B cell (primary cell): ENCODE measurements at regions not wholly inside any gene's neighbourhood (a gene's known extent, or its start where the extent isn't known, plus 50 kb on each side); places are given as distances from the start of the nearest gene placed in this dataset.

Experiments
- ATAC-seq: fragments of 200-7000 bp; cut with Tn5 transposase; one replicate; pipeline ENCODE4 v1.10.0; 2021; ENCODE audit warnings: low read depth, mild to moderate bottlenecking, moderate number of reproducible peaks, moderate library complexity
- CTCF ChIA-PET: fragments of 350-600 bp; sonication (Branson Sonifier 250); formaldehyde crosslinking; loops from one replicate; lab custom pipeline; 2021; ENCODE audit warnings: antibody characterized with exemption, inconsistent platforms; lab: Charles Lee
- POLR2A ChIA-PET: fragments of 350-600 bp; sonication (Branson Sonifier 250); formaldehyde crosslinking; loops from one replicate; lab custom pipeline; 2021; ENCODE audit warnings: antibody characterized with exemption; lab: Charles Lee
- DNase-seq: peaks from one replicate; pipeline ENCODE4 v3.0.0; 2013
- H2AFZ ChIP-seq: 2 replicates; pipeline ENCODE4 v1.6.1; 2012; ENCODE audit warnings: mild to moderate bottlenecking, low read depth, low read length; ENCODE audit not compliant: insufficient read depth, poor library complexity, severe bottlenecking
- H3K27ac ChIP-seq, 2 donors: 1 replicate in 1 of 2; 2 replicates in 1 of 2; pipeline ENCODE4 v1.5.1; 2012 to 2013; ENCODE audit warnings: low read length in 2 of 2, mild to moderate bottlenecking in 2 of 2, moderate library complexity in 1 of 2
- H3K27me3 ChIP-seq, 4 experiments: fragments of 200-600 bp in 1 of 4; sonication (generic) in 1 of 4; replicated peaks in 1 of 4; 1 replicate in 2 of 4; 2 replicates in 2 of 4; pipeline versions ENCODE4 v1.6.1 to v1.7.0; 2013 to 2016; ENCODE audit warnings: low read length in 3 of 4, mild to moderate bottlenecking in 2 of 4, mixed read lengths in 1 of 4, moderate library complexity in 1 of 4; ENCODE audit not compliant: insufficient read depth in 4 of 4, control insufficient read depth in 3 of 4; ENCODE audit errors: control extremely low read depth in 1 of 4
- H3K36me3 ChIP-seq, 2 experiments: replicated peaks in 1 of 2; 1 replicate in 1 of 2; 2 replicates in 1 of 2; pipeline versions ENCODE4 v1.6.1 to v1.7.1; 2013; ENCODE audit warnings: low read length in 1 of 2; ENCODE audit not compliant: insufficient read depth in 2 of 2, control insufficient read depth in 1 of 2; ENCODE audit errors: control extremely low read depth in 1 of 2, extremely low read depth in 1 of 2
- H3K4me1 ChIP-seq, 2 donors: fragments of 200-600 bp in 1 of 2; sonication (generic) in 1 of 2; 1 replicate in 1 of 2; 2 replicates in 1 of 2; pipeline versions ENCODE4 v1.5.1 to v1.6.1; 2013 to 2017; ENCODE audit warnings: low read length in 2 of 2; ENCODE audit not compliant: control insufficient read depth in 2 of 2, insufficient read depth in 2 of 2
- H3K4me2 ChIP-seq: replicated peaks from 2 replicates; pipeline ENCODE3; 2012; ENCODE audit warnings: mild to moderate bottlenecking, low read depth, low read length; ENCODE audit not compliant: poor library complexity, severe bottlenecking
- H3K4me3 ChIP-seq, 5 experiments: fragments of 200-600 bp in 1 of 5; sonication (generic) in 1 of 5; 1 replicate in 3 of 5; 2 replicates in 2 of 5; pipeline versions ENCODE4 v1.5.1 to v1.7.0; 2011 to 2016; ENCODE audit warnings: low read length in 4 of 5, mild to moderate bottlenecking in 4 of 5, low read depth in 2 of 5, control low read depth in 1 of 5, moderate library complexity in 1 of 5; ENCODE audit not compliant: insufficient read depth in 1 of 5; ENCODE audit errors: control extremely low read depth in 1 of 5, extremely low read depth in 1 of 5
- H3K79me2 ChIP-seq: fragments of 200-600 bp; sonication (generic); one replicate; pipeline ENCODE4 v1.6.0; 2016; ENCODE audit warnings: low read length; ENCODE audit not compliant: control insufficient read depth, insufficient read depth
- H3K9ac ChIP-seq: fragments of 200-600 bp; sonication (generic); 2 replicates; pipeline ENCODE4 v1.6.1; 2017; ENCODE audit warnings: mild to moderate bottlenecking, low read length, moderate library complexity
- H3K9me3 ChIP-seq, 3 donors: one replicate each; pipeline versions ENCODE4 v1.6.1 to v1.7.1; 2013; ENCODE audit warnings: low read length in 2 of 3; ENCODE audit not compliant: control insufficient read depth in 2 of 3, insufficient read depth in 1 of 3; ENCODE audit errors: control extremely low read depth in 1 of 3
- H4K20me1 ChIP-seq: 2 replicates; pipeline ENCODE4 v1.6.0; 2012; ENCODE audit warnings: mild to moderate bottlenecking, low read length; ENCODE audit not compliant: insufficient read depth, control insufficient read depth, poor library complexity, severe bottlenecking
- H3K27ac Mint-ChIP-seq: one replicate; pipeline ENCODE4 v1.8.0; 2021; ENCODE audit warnings: mixed read lengths
- H3K27me3 Mint-ChIP-seq: one replicate; pipeline ENCODE4 v1.8.0; 2021; ENCODE audit warnings: mixed read lengths
- H3K4me1 Mint-ChIP-seq: one replicate; pipeline ENCODE4 v1.8.0; 2021; ENCODE audit warnings: mixed read lengths
- H3K4me3 Mint-ChIP-seq: one replicate; pipeline ENCODE4 v1.8.0; 2021; ENCODE audit warnings: mixed read lengths
- H3K9me3 Mint-ChIP-seq: one replicate; pipeline ENCODE4 v1.8.0; 2022; ENCODE audit warnings: mixed read lengths; ENCODE audit not compliant: insufficient read depth
- EZH2 ChIP-seq: IDR thresholded peaks from 2 replicates; pipeline ENCODE4 v1.6.1; 2012; ENCODE audit warnings: borderline replicate concordance, low read depth, mild to moderate bottlenecking, moderate library complexity, low read length; ENCODE audit not compliant: insufficient read depth, poor library complexity, severe bottlenecking
- WGBS: methylation state at CpG from one replicate; pipeline ENCODE4 v1.1.5; 2013; ENCODE audit warnings: missing lambda C conversion rate; ENCODE audit not compliant: insufficient coverage; 5-methylcytosine and 5-hydroxymethylcytosine counted together
- intact Hi-C: fragments of 100-400 bp; cut with micrococcal nuclease; formaldehyde crosslinking; loops from one replicate; pipeline ENCODE4 v1.10.0; 2022
- TF ChIP-seq, protein P1 (sequence below): fragments of 200-600 bp; IDR thresholded peaks from one replicate; pipeline ENCODE4 v1.8.0; 2022; ENCODE audit warnings: antibody characterized with exemption, mild to moderate bottlenecking

DNA sequence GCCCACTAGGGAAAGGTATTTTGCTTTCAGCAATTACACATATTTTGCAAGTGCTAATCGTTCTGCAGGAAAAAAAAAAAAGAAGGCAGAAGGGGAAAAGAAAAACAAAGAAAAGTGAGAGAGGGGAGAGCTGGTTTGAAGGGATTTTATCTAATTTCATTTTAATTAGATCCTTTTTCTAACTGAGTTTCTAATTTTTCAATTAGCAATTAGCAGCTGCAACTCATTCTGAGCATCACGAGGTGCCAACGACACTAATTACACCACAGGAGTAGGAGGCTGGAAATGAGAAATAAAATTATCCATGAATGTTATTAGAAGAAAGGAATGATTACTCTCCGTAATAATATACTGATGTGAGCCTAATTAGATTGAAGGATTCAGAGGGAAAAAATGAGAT is 481.0 kb upstream of the CAMK1G start:
- Histone ChIP-seq H2AFZ (no peak overlapping the region), H3K9me3 (peaks cover 0 to 4% (median 0%) of the 10 kb centered on the region in 3 donors), H3K4me1 (no peaks in the 10 kb centered on the region), H3K79me2 (no peaks in the 10 kb centered on the region), H3K9ac (no peak overlapping the region), H3K27me3 (no peaks in the 10 kb centered on the region), H3K36me3 (no peaks in the 10 kb centered on the region), H3K27ac (no peak overlapping the region), H3K4me3 (no peak overlapping the region), H3K4me2 (no peak overlapping the region), H4K20me1 (no peaks in the 10 kb centered on the region)
- TF ChIP-seq, protein P1, sequence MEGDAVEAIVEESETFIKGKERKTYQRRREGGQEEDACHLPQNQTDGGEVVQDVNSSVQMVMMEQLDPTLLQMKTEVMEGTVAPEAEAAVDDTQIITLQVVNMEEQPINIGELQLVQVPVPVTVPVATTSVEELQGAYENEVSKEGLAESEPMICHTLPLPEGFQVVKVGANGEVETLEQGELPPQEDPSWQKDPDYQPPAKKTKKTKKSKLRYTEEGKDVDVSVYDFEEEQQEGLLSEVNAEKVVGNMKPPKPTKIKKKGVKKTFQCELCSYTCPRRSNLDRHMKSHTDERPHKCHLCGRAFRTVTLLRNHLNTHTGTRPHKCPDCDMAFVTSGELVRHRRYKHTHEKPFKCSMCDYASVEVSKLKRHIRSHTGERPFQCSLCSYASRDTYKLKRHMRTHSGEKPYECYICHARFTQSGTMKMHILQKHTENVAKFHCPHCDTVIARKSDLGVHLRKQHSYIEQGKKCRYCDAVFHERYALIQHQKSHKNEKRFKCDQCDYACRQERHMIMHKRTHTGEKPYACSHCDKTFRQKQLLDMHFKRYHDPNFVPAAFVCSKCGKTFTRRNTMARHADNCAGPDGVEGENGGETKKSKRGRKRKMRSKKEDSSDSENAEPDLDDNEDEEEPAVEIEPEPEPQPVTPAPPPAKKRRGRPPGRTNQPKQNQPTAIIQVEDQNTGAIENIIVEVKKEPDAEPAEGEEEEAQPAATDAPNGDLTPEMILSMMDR: no peak
- WGBS: no CpG with 5 or more reads among the region's 4 CpGs
- Mint-ChIP-seq H3K4me1 (no peaks in the 10 kb centered on the region), H3K27me3 (peaks cover 6% of the 10 kb centered on the region), H3K9me3 (no peaks in the 10 kb centered on the region), H3K27ac (no peak overlapping the region), H3K4me3 (no peak overlapping the region)
- DNase-seq: no peak
- no peak for ATAC-seq
- POLR2A ChIA-PET: no interaction called here
- intact Hi-C loops: no loop called here
- CTCF ChIA-PET: no interaction called here

GRCh38 chr1:209103092-209103491 is 480.4 kb upstream of the CAMK1G start:
- H3K27ac ChIP-seq: no peak overlapping the region
- peaks cover 6% of the 10 kb centered on the region for H3K27me3 Mint-ChIP-seq
- no peaks in the 10 kb centered on the region for H3K4me1 ChIP-seq
- no peaks in the 10 kb centered on the region for H3K9me3 Mint-ChIP-seq
- no peak for ATAC-seq
- TF ChIP-seq, protein P1: no peak
- TF ChIP-seq EZH2: no peak
- POLR2A ChIA-PET: no interaction called here
- WGBS: 12% methylated on average over 3 of the region's 4 CpGs
- no peak overlapping the region for H3K4me3 Mint-ChIP-seq
- H3K4me1 Mint-ChIP-seq: no peaks in the 10 kb centered on the region
- H2AFZ ChIP-seq: no peak overlapping the region
- DNase-seq: no peak
- no peaks in the 10 kb centered on the region for H3K27me3 ChIP-seq
- H3K79me2 ChIP-seq: no peaks in the 10 kb centered on the region
- no peaks in the 10 kb centered on the region for H3K36me3 ChIP-seq
- H4K20me1 ChIP-seq: no peaks in the 10 kb centered on the region
- H3K9me3 ChIP-seq: peaks cover 0 to 4% (median 0%) of the 10 kb centered on the region in 3 donors
- H3K4me2 ChIP-seq: no peak overlapping the region
- intact Hi-C loops: no loop called here
- H3K4me3 ChIP-seq: no peak overlapping the region
- no peak overlapping the region for H3K27ac Mint-ChIP-seq
- no peak overlapping the region for H3K9ac ChIP-seq
- CTCF ChIA-PET: no interaction called here
